SU-DHL-6 (cell line): ENCODE measurements at regions not wholly inside any gene's neighbourhood (a gene's known extent, or its start where the extent isn't known, plus 50 kb on each side); places are given as distances from the start of the nearest gene placed in this dataset.
A peak's percentile ranks its signal among the peaks of the same experiment; 100 is the strongest.

Source experiments
- H2AFZ ChIP-seq: fragments of 200-600 bp; sonication (generic); 2 replicates; pipeline ENCODE4 v1.6.1; 2014; ENCODE audit warnings: low read depth, mild to moderate bottlenecking, moderate library complexity, mixed read lengths, antibody characterized with exemption, low read length; ENCODE audit not compliant: severe bottlenecking
- H3F3A ChIP-seq: fragments of 200-600 bp; shearing (Covaris generic); 2 replicates; pipeline ENCODE4 v1.6.0; 2016; ENCODE audit warnings: antibody characterized with exemption, mild to moderate bottlenecking; ENCODE audit not compliant: insufficient read depth
- H3K27ac ChIP-seq: fragments of 200-600 bp; sonication (generic); 2 replicates; pipeline ENCODE4 v1.5.1; 2016; ENCODE audit warnings: low read depth, mild to moderate bottlenecking, low read length, moderate library complexity, mixed read lengths
- H3K27me3 ChIP-seq: fragments of 200-600 bp; sonication (generic), shearing (Covaris generic); 2 replicates; pipeline ENCODE4 v1.6.0; 2014; ENCODE audit warnings: mild to moderate bottlenecking, low read length
- H3K36me3 ChIP-seq: fragments of 200-600 bp; sonication (generic); 2 replicates; pipeline ENCODE4 v1.6.1; 2014; ENCODE audit warnings: mild to moderate bottlenecking, low read length, mixed read lengths
- H3K4me2 ChIP-seq: fragments of 300-600, 200-600 bp; shearing (Covaris generic), sonication (generic); 2 replicates; pipeline ENCODE4 v1.6.0; 2014; ENCODE audit warnings: low read length, low read depth, mild to moderate bottlenecking; ENCODE audit not compliant: poor library complexity, severe bottlenecking
- H3K4me3 ChIP-seq: fragments of 200-600 bp; sonication (generic); 2 replicates; pipeline ENCODE4 v1.5.1; 2014; ENCODE audit warnings: antibody characterized with exemption, low read length, mild to moderate bottlenecking, mixed read lengths; ENCODE audit not compliant: insufficient read depth, poor library complexity, severe bottlenecking
- H3K79me2 ChIP-seq: fragments of 200-600 bp; sonication (generic); 2 replicates; pipeline ENCODE4 v1.6.1; 2014; ENCODE audit warnings: mild to moderate bottlenecking, low read length, moderate library complexity; ENCODE audit not compliant: insufficient read depth
- H3K9ac ChIP-seq: fragments of 200-600 bp; sonication (generic); 2 replicates; pipeline ENCODE4 v1.7.0; 2014; ENCODE audit warnings: mild to moderate bottlenecking, low read length
- H3K9me2 ChIP-seq: fragments of 200-600 bp; sonication (generic); replicated peaks from 2 replicates; pipeline ENCODE4 v1.6.1; 2014; ENCODE audit warnings: low read length; ENCODE audit not compliant: insufficient read depth
- H3K9me3 ChIP-seq: fragments of 200-600 bp; sonication (generic); 2 replicates; pipeline ENCODE4 v1.6.1; 2014; ENCODE audit warnings: low read length, mixed read lengths; ENCODE audit not compliant: insufficient read depth
- H4K20me1 ChIP-seq: fragments of 200-600 bp; sonication (generic); 2 replicates; pipeline ENCODE4 v1.6.1; 2014; ENCODE audit warnings: low read depth, mild to moderate bottlenecking, antibody characterized with exemption, low read length, moderate library complexity, mixed read lengths
- CTCF ChIP-seq: fragments of 200-600 bp; sonication (generic); IDR thresholded peaks from one replicate; pipeline ENCODE4 v1.5.1; 2017; ENCODE audit warnings: antibody characterized with exemption, mild to moderate bottlenecking, low read length, moderate library complexity; ENCODE audit not compliant: insufficient read depth, poor library complexity, severe bottlenecking
- EZH2phosphoT487 ChIP-seq: fragments of 200-600 bp; sonication (generic), shearing (Covaris generic); conservative IDR thresholded peaks from 2 replicates; pipeline ENCODE4 v1.6.1; 2018; ENCODE audit warnings: mild to moderate bottlenecking, antibody characterized with exemption, low read length, moderate library complexity, mixed read lengths

GRCh38 chr4:16289897-16290554 lies 63.8 kb upstream of the TAPT1 start:
- Histone ChIP-seq H3K4me2 (no peak overlapping the region), H3K36me3 (no peaks in the 10 kb centered on the region), H3K27me3 (no peaks in the 10 kb centered on the region), H2AFZ (no peak overlapping the region), H3K4me3 (no peak overlapping the region), H3K9ac (no peak overlapping the region), H4K20me1 (no peaks in the 10 kb centered on the region), H3K27ac (no peak overlapping the region), H3K9me2 (no peaks in the 10 kb centered on the region), H3K9me3 (no peaks in the 10 kb centered on the region; the same call in 1 of the 2 replicates), H3F3A (no peaks in the 10 kb centered on the region), H3K79me2 (no peaks in the 10 kb centered on the region)
- TF ChIP-seq CTCF (peak; percentile 43), EZH2phosphoT487 (no peak)

- no peak overlapping the region for H3K4me3 ChIP-seq
- no peak for TF ChIP-seq CTCF
- no peak for TF ChIP-seq EZH2phosphoT487
- H3F3A ChIP-seq: no peaks in the 10 kb centered on the region
- no peak overlapping the region for H3K4me2 ChIP-seq
- no peaks in the 10 kb centered on the region for H3K9me2 ChIP-seq
- no peaks in the 10 kb centered on the region for H3K79me2 ChIP-seq
- H2AFZ ChIP-seq: no peak overlapping the region
- H4K20me1 ChIP-seq: no peaks in the 10 kb centered on the region
- no peak overlapping the region for H3K27ac ChIP-seq
- no peaks in the 10 kb centered on the region for H3K36me3 ChIP-seq
- H3K9ac ChIP-seq: no peak overlapping the region
- peaks cover 11% of the 10 kb centered on the region; the same call in 1 of the 2 replicates for H3K9me3 ChIP-seq
- no peaks in the 10 kb centered on the region for H3K27me3 ChIP-seq
Measured at GRCh38 chr4:16284050-16284449, 57.8 kb upstream of the TAPT1 start.

GRCh38 chr4:16278178-16278577 lies 51.9 kb upstream of the TAPT1 start:
- TF ChIP-seq CTCF: no peak
- no peak for TF ChIP-seq EZH2phosphoT487
- no peaks in the 10 kb centered on the region for H4K20me1 ChIP-seq
- H3K9ac ChIP-seq: no peak overlapping the region
- H3K79me2 ChIP-seq: no peaks in the 10 kb centered on the region
- H3K9me3 ChIP-seq: peaks cover 11% of the 10 kb centered on the region; the same call in 1 of the 2 replicates
- H2AFZ ChIP-seq: no peak overlapping the region
- no peak overlapping the region for H3K4me3 ChIP-seq
- H3K4me2 ChIP-seq: no peak overlapping the region
- H3F3A ChIP-seq: no peaks in the 10 kb centered on the region
- no peaks in the 10 kb centered on the region for H3K36me3 ChIP-seq
- no peak overlapping the region for H3K27ac ChIP-seq
- H3K9me2 ChIP-seq: no peaks in the 10 kb centered on the region
- no peaks in the 10 kb centered on the region for H3K27me3 ChIP-seq
